GM19025 (cell line): ENCODE measurements at regions not wholly inside any gene's neighbourhood (a gene's known extent, or its start where the extent isn't known, plus 50 kb on each side); places are given as distances from the start of the nearest gene placed in this dataset.
"Not testable (repeated sequence)": the region's sequence is repeated elsewhere in the genome, so short reads cannot be mapped to it uniquely, and the experiment has no call there.

ENCODE experiments used
- ATAC-seq: cut with Tn5 transposase; IDR thresholded peaks from one replicate; pipeline ENCODE4 v1.9.1; 2021; ENCODE audit warnings: mild to moderate bottlenecking, low read depth, moderate library complexity; ENCODE audit not compliant: unreplicated experiment

DNA sequence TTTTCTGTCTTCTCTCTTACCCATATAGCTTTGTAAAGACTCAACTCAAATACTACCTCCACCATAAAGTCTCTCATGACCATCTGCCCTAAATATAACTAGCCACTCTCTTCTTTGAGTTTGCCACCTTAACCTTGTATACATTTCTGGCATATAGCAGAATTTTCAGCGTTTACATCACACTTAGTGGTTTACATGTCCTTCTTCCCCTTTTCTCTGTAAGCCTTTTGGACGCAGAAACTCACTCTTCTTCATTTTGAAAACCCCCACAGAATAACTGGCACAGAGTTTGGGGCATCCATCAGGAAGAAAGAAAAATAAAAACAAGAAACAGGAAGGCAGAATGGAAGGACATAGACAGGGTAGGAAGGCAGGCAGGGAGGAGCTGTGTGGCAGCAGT lies 131.8 kb upstream of the DUSP10 start:
- ATAC-seq: no peak

DNA sequence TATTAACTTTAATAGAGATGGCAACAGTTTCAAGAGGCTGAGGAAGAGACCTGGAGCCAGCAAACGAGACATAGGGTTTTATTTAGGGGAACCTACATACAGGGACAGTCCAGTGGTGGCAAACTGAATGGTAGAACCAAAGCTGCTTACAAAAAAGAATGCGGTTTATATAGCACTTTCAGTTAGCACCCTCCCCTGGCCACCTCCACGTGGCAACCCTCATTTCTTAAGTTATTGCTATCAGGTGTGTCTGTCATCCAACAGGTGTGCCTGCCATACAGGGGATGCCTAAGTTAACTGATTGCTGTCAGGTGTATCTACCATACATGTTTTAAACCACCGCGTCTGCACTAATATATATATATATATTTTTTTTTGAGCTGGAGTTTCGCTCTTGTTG lies 129.2 kb upstream of the DUSP10 start:
- no peak for ATAC-seq

DNA sequence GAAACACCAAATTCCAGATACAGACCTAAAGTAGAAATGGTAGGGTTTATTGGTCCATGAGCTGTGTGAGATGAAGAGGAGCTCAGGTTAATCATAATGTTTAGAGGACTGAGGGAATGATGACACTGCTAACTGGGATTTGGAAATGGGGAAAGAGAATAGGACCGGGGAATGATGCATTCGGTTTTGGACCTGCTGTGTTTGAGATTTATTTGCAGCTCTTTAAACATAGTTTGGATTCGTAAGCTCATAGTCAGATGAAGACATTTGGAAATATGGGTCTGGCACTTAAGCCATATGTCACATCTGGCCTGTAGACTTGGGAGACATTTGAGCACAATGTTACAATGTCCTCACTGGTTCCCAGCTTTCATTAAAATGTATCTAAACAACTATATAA lies 127.9 kb upstream of the DUSP10 start:
- no peak for ATAC-seq

DNA sequence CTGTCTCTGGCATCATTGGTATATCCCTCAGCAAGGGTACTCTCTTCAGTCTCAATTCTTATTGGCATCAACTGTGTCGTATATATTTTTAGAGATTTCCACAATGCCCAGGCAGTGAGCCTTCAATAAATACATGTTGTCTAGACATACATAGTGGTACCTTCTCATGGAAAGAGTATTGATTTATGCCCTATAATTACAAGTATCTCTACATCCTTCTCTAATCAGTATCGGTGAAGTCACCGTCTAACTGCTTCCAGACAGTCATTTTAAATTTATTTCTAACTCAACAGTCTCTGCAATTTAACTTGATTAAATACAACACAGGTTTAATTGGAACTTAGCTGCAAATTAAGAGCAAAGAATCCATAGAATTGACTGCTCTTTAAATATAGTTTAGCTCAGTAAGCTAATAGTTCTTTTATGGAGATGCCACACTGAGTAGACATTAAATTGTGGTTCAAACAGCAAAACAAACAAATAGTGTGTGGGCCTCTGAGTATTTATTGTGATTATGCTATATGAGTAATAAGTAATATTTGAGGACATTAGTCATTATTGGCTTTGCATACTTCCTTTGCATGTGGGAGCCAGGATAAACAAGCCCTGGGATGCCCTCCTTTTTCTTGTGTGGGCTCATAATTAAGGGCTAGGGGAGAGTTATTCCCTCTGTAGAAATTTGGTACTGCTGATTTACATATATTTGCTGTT lies 126.9 kb upstream of the DUSP10 start:
- ATAC-seq: no peak

DNA sequence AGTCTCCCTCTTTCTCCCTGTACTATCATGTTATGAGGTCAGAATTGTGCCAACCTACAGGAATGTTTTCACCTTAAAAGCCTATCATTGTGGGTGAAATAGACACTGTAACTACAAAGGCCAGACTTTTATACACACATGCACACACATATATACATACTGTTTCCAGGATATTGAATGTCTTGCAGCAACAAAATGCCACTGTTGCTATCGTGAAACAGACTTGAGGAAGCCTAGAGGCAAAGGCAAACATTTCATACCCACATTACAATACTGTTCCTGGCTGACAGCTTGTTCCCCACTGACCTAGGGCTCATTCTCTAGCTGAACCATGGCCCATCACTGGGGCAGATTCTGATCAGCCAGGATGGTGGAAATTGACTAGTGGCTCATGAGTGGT lies 125.1 kb upstream of the DUSP10 start:
- ATAC-seq: no peak

DNA sequence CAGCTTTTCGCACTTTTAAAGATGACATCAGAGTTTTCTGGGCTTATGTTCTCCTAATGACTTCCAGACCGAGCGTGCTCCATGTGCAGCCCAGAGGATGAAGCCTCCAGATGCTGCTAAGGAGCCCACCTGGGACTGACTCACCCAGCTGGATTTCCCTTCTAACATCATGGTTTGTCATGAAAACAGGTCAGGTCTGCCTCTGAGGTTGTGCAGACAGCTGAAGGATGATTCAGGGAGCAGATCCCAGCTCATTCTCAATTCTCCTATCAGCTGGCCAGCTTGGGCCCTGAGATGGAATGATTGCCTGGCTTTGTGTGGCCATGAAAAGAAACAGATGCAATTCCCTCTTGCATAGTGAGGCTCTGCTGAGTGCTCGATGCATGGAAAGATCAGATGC lies 123.9 kb upstream of the DUSP10 start:
- ATAC-seq: no peak

DNA sequence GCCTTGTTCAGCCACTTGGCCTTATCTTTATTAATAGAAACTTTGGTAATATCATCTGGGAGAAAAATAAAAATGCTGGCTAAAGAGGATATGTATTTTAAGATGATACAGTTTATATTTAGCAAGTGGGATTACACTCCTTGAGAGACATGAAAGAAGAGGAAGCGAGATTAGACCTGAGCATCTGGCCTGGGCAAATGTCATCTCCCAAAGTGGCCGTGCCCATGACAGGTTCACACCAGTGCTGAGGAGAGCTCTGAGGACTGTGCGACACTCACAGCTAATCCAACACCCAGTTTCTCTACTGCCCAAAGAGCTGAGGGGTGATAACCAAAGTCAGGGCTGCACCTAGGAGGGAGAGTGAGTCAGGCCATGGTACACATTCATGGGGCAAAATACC lies 121.7 kb upstream of the DUSP10 start:
- no peak for ATAC-seq

DNA sequence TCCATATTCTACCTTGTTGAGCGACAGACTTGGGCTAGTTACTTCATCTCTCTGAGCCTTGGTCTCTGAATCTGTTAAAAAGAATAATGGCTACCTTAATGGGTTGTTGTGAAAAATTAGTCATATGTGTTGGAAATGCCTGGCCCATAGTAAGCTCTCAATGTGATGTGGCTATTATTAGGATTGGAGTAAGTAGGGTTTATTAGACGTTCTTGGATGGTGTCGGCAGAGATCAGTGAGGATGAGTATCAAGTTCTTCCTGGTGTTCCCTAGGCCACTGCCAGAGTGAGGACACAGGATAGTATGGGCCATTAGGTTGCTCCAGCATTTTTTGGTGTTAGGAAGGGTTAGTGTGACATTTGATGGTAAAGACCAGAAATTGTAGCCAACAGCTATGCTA lies 121.1 kb upstream of the DUSP10 start:
- ATAC-seq: no peak

DNA sequence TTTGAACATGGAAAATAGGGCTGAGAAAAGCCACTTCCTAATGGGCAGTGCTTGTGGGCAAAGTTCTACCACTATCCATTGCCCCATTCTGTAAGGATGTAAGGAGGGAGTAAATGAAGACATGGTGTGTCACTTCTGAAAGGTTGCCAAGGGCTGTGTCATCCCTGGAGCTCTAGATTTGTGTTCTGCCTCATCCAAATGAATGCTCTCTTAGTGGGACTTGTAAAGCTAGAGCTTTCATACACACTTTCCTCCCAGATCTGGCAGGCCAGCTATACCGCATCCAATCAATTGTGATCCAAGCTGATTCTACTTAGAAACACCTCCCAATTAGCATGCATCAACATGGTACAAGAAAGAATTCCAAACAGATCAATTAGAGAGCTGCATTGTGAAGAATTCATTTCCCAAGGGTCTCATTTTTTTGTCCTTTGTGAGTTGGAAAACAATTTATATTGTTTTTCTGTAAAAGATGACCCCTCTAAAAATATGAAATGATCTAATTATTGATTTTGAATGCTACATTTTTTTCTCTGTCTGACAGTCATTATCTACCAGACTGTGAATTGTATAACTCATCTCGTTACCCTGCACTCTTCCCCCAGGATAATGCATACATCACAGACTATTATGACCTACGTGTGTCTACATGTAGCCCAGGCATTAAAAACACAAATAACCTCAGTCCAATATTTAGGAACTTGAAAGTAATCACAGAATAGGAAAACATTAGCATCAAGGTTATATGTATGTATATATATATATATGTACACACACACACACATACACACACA lies 117.1 kb upstream of the DUSP10 start:
- ATAC-seq: no peak

DNA sequence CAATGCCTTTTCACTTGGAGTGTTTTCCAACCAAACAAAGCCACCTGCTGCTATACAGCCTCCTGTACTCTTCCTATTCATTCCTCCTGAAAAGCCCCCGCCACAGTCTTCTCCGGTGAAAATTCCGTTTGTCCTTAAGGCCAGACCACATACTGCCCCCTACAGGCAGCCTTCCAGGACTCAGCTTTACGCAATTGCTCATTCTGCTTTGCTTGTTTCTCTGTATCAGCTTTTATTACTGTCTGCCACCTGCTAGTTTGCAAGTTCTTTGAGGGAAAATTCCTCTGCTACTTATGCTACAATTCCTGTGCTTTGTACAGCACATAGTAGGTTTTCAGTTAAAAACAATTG lies 115.2 kb upstream of the DUSP10 start:
- not testable (repeated sequence) for ATAC-seq

DNA sequence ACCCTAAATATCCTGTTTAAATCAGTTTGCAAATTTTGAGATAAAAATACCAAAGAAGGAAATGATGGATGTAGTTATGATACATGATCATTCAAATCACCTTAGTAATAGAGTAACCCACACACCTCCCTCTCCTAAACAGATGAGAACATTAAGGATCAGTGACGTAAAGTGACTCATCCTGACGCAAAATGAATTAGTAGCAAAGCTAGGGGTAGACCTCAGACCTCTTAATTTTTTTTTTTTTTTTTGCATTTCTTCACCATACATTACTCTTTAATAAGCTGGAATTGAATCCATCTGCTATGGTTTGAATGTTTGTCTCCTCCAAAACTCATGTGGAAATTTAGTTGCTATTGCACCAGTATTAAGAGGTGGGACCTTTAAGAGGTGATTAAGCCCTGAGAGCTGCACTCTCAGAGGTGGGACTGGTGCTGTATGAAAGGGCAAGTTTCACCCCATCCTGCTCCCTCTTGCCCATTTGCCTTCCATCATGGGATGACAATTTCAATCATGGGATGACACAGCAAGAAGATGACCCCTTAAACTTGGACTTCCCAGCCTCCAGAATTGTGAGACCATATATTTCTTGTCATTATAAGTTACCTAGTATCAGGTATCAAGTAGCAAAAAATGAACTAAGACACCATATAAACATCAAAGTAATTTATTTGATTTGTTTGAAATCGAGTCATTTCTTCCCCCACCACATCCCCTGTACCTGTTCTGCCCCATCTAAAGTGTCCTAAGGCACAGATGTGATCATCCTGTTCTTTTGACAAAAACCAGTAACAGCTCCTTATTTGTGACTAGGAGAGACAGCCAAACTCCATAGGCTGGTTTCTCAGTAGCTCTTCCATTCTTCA lies 114.6 kb upstream of the DUSP10 start:
- ATAC-seq: no peak

DNA sequence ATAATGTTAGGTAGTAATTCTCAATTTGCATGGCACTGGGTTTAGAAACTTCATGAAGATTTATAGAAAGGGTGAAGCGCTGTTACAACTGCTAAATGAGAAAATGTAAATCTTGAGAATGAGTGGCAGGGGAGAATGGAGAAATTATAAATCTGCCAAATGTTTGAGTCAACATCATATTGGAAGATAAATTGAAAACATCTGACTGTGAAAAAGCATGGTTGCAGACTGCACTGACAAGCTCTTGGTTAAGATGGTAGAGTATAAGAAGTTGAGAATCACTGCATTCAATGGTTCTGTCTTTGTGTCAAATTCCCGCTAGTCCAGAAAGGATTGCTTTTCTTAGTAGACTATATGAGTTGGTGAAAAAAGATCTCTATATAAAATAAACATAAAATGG lies 113.3 kb upstream of the DUSP10 start:
- ATAC-seq: no peak

DNA sequence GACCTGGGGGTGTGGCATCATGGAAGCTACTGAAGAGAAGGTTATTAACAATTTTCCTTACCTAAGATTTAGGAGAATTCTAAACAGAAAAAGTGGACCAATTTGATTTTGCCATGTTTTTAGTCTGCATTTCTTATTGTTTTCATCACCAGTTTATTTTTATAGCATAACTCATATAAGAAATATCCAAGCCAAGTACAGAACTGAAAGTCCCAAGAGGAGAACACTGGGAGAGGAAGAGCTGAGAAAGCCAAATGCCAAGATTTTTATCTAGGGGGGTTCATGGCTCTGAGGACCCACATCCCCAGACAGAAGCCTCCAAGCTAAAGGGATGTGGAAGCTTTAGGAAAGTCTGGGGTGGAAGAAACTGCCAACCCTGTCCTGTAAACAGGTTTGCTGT lies 109.4 kb upstream of the DUSP10 start:
- no peak for ATAC-seq

DNA sequence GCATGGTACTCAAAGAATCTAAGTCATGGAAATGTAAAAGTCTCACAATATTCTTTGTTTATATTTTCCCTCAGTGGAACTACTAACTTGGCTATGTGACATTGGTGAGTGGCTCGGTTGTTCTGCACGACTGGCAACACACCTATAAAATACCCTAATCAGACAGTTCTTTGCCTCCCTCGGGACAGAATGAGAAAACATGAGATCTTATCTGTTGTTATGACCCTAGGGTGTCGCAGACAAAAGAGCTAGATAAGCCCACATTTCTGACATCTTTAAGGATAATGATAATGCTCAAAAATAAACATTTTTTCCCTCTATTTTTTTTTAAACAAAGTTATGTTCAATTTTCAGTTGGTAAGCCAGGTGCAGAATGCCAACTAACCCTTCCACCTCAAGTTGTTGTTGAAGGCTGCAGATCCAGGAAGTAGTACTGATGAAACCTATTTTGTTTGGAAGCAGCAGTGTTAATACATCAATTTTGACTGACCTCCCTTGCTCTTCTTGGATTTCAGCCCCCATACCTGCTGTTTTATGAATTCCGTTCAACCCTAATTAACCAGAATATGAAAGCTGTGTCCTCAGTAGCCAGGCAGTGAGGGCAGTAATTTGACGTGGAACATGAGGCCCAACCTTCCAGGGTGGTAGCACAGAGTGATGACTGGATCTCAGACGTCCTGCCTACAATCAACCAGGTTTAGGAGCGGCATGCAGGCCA lies 108.7 kb upstream of the DUSP10 start:
- no peak for ATAC-seq

DNA sequence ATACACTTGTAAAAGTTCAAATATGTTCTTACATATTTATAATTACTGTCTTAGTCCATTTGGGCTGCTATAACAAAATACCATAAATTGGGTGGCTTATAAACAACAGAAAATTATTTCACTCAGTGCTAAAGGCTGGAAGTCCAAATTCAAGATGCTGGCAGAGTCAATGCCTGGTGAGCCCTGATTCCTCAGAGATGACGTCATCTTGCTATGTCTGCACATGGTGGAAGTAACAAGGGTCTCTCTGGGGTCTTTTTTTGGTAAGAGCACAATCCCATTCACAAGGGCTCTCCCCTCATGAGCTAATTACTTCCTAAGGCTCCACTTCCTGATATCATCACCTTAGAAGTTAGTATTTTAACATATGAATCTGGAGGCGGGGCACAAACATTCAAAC lies 108.0 kb upstream of the DUSP10 start:
- no peak for ATAC-seq

DNA sequence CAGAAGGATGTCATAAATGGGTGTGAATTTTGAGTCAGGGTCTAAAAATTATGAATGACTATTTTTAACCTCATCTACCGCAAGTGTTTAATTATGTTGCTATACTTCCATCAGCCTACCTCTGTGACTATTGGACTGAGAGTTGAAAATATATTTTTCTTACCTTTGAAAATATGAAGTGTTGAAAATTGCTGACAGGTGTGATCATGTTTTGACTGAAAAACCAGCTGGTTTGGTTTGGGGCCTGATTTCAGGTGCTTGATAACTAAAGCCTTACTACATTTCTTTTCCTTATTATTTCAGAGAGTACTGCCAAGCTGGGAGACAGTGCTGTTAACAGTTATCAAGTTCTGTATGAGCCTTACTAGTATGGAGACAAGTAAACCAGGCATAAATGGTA lies 107.2 kb upstream of the DUSP10 start:
- ATAC-seq: no peak

DNA sequence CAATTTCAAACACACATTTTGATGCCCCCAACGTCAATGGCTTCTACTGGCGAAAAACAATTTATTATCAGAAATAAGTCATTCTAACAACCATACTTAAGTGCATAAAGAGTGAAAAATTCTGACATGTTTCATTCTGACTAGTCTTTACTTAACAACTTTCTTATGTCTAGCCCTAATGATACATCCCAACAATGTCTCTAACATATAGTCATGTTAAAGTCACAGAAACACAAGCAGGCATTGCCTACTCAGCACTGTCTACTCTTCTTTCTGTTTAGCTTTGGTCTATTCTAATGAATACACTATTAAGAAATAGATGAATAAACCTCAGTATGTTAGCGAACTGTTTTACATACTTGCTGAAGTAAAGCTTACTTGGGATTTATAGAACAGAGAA lies 105.8 kb upstream of the DUSP10 start:
- no peak for ATAC-seq

DNA sequence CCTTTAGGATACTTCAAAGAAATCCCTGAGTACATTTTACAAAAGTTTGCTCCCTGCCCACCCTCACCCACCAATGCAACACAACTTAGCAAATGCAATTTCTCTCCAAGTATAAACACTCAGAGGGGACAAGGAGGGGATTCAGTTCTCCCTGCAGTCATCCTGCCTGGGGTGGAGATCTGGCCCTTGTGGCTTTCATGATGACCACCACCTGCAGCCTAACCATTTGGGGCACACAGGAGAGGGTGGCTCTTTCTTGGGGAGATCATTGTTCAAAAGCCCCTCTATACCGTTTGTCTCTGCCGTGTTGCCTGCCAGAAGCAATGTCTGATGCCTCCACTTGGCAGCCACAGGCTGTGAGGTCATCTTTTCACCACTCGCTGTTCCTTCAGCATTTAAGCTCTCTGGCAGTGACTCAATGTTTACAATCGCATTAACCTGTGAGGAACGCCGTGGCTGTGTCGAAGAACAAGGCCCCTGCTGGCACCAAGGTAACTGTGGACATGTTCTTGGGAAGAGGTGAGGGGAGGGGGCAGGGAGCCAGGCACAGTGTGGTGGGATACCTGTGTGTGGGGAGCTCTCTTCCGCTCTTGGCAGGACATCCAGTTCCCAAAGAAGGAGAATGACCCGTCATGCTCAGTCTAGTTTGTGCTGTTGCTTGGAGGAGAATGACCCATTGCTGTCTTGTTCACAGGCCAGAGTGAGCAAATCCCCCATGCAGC lies 103.9 kb upstream of the DUSP10 start:
- ATAC-seq: no peak

DNA sequence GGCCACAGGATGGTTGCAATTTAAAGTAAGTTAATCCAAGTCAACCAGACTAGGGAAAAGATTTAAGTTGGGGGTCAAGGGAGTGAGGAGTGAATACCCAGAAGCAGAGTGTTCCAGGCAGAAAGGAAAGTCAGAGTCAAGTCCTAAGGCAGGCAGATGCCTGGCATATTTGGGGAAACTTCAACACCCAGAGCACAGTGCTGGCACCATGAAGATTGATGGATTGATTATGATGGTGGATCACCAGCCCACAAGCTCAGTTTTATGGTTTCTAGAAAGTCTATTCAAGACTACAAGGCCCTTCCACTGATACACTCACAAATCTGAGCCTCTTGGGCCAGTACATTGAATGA lies 100.1 kb upstream of the DUSP10 start:
- no peak for ATAC-seq

DNA sequence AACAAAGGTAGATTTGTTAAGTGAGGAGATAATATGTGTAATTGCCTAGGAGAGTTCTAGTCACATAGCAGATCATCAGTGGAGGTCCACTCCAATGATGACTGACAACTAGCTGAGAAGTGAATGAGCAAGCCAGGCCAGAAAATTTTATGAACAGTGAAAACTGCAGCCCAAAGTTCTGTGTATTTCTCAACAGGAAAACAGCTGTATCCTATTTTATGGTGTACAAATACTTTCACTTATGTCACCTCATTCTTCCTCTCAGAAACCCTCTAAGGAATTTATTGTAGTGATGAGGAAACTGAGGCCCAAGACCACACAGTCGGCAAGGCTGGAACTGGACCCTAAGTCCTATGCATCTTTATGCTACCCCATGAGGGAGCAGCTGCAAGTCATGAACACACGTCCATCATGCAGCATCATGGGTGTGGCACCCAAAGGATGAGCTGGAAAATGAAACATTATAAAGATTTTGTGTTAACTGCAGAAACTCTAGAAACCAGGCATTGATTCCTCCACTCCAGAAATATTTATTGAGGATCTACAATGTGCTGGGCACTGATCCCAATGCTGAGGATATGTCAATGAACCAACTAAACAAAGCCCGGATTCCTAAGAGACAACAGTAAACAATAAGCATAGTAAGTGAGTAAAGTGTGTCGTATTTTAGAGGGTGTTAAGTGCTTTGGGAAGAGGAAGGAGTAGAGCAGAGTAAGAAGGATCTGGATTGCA lies 99.5 kb upstream of the DUSP10 start:
- no peak for ATAC-seq
